ENCODE measurements at regions not wholly inside any gene's neighbourhood (a gene's known extent, or its start where the extent isn't known, plus 50 kb on each side); places are given as distances from the start of the nearest gene placed in this dataset.
"Not testable (repeated sequence)": the region's sequence is repeated elsewhere in the genome, so short reads cannot be mapped to it uniquely, and the experiment has no call there.

DNA sequence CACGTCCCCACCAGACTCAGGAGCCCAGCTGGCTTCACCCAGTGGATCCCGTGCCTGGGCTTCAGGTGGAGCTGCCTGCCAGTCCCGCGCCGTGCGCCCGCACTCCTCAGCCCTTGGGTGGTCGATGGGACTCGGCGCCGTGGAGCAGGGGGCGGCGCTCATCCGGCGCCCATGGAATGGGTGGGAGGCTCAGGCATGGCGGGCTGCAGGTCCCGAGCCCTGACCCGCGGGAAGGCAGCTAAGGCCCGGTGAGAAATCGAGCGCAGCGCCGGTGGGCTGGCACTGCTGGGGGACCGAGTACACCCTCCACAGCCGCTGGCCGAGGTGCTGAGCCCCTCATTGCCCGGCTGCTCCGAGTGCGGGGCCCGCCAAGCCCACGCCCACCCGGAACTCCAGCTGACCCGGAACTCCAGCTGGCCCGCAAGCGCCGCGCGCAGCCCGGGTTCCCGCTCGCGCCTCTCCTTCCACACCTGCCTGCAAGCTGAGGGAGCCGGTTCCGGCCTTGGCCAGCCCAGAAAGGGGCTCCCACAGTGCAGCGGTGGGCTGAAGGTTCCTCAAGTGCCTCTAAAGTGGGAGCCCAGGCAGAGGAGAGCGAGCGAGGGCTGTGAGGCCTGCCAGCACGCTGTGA lies 1184.6 kb downstream of the PLA2G4A start:
- not testable (repeated sequence) for TF ChIP-seq TAF1 (IDR thresholded peaks at IDR 0.05; ENCODE audit: borderline replicate concordance, low read depth, low read length); POLR2A (IDR thresholded peaks at IDR 0.05; ENCODE audit: low read depth, low read length)

Measured in GM12892 (cell line).